ENCODE measurements at regions not wholly inside any gene's neighbourhood (a gene's known extent, or its start where the extent isn't known, plus 50 kb on each side); places are given as distances from the start of the nearest gene placed in this dataset.
"Not testable (repeated sequence)": the region's sequence is repeated elsewhere in the genome, so short reads cannot be mapped to it uniquely, and the experiment has no call there.

DNA sequence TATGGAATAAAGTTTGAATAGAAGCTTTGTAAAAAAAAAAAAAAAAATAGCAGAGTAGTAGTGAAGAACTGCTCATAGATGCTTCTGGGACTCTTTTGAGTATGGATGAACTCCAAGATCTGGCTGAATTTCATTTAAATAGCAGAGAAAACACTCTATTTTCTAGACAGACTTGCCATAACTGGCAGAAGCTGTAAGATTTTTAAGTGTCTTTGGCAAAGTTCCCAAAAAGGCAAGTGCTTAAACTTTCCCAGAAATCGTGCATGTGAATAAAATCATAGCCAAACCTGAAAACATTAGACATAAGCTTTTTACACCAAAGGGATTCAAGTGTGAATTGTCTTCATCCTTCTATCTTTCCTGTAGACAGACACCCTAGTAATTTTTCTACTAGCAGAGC lies 110.3 kb upstream of the MITF start:
- no peaks in the 10 kb centered on the region for H3K9me3 ChIP-seq (replicated peaks in 1 of 2; ENCODE audit: control insufficient read depth in 2 of 2, insufficient read depth in 1 of 2, low read depth in 1 of 2, low read length in 2 of 2)
- no peak overlapping the region for H3K27ac ChIP-seq (replicated peaks; ENCODE audit: low read length)
- no peak for DNase-seq (ENCODE audit: low spot score)
- no peak overlapping the region for H4K91ac ChIP-seq (ENCODE audit: low read depth, low read length, poor library complexity)
- no peaks in the 10 kb centered on the region for H3K79me1 ChIP-seq (ENCODE audit: low read depth, low read length)
- no peak overlapping the region for H3K4ac ChIP-seq (ENCODE audit: low read length)
- no peak overlapping the region for H3K23ac ChIP-seq (ENCODE audit: low read depth, low read length, poor library complexity)
- H2BK120ac ChIP-seq (ENCODE audit: low read depth, low read length): no peak overlapping the region
- no peaks in the 10 kb centered on the region for H3K27me3 ChIP-seq (ENCODE audit: control insufficient read depth in 3 of 3, insufficient read depth in 3 of 3, low read depth in 1 of 3, low read length in 3 of 3)
- no peak overlapping the region for H3K4me3 ChIP-seq (ENCODE audit: low read length in 2 of 2)
- H3K18ac ChIP-seq (ENCODE audit: low read length): no peak overlapping the region
- no peak overlapping the region for H4K8ac ChIP-seq (ENCODE audit: low read depth, low read length)
- H3K4me2 ChIP-seq (ENCODE audit: insufficient read depth, low read length, poor library complexity, severe bottlenecking): no peak overlapping the region
- no peak overlapping the region for H2AK5ac ChIP-seq (ENCODE audit: low read depth, low read length)
- no peak overlapping the region for H2BK15ac ChIP-seq (ENCODE audit: low read length)
- no peaks in the 10 kb centered on the region for H3K36me3 ChIP-seq (replicated peaks in 1 of 2; ENCODE audit: control insufficient read depth in 2 of 2, insufficient read depth in 2 of 2, low read length in 2 of 2)
- no CpG with 5 or more reads among the region's 1 CpG for WGBS, 2 donors (ENCODE audit: extremely low coverage in 2 of 2, insufficient read length in 2 of 2, insufficient replicate concordance in 1 of 2)
- no peak overlapping the region for H3K14ac ChIP-seq (ENCODE audit: low read length)
- H3K9ac ChIP-seq (ENCODE audit: low read depth, low read length, poor library complexity): no peak overlapping the region
- H3K4me1 ChIP-seq (ENCODE audit: control insufficient read depth in 2 of 2, insufficient read depth in 1 of 2, low read depth in 1 of 2, low read length in 2 of 2): no peaks in the 10 kb centered on the region
- H2BK5ac ChIP-seq (ENCODE audit: low read length): no peak overlapping the region
- H2AFZ ChIP-seq (ENCODE audit: low read length): no peak overlapping the region
- H2BK12ac ChIP-seq (ENCODE audit: low read length): no peak overlapping the region

DNA sequence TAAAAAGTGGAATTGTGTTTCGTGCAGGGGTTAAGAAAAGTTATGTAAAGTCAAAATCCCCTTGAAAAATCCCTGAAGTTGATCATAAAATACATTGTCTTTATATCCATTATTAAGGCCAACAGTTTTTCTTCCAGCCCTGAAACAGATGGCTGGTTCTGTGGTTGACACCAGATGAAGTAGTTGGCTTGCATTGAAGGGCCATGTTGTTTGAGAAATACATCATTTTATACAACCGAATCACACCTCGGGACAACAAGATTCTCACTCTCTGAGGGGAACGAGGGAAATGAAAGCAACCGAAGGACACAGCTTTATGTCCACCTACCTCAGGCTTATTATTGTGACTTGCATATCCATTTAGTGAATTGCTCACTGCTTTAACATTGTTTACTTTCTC lies 126.0 kb upstream of the MITF start:
- Histone ChIP-seq H3K27me3 (ENCODE audit: control insufficient read depth in 3 of 3, insufficient read depth in 3 of 3, low read depth in 1 of 3, low read length in 3 of 3) (no peaks in the 10 kb centered on the region), H2BK15ac (ENCODE audit: low read length) (no peak overlapping the region), H3K4me3 (ENCODE audit: low read length in 2 of 2) (no peak overlapping the region), H2BK12ac (ENCODE audit: low read length) (no peak overlapping the region), H3K18ac (ENCODE audit: low read length) (no peak overlapping the region), H3K9ac (ENCODE audit: low read depth, low read length, poor library complexity) (no peak overlapping the region), H3K4ac (ENCODE audit: low read length) (no peak overlapping the region), H2AFZ (ENCODE audit: low read length) (no peak overlapping the region), H2BK120ac (ENCODE audit: low read depth, low read length) (no peak overlapping the region), H3K9me3 (replicated peaks in 1 of 2; ENCODE audit: control insufficient read depth in 2 of 2, insufficient read depth in 1 of 2, low read depth in 1 of 2, low read length in 2 of 2) (no peaks in the 10 kb centered on the region), H3K14ac (ENCODE audit: low read length) (no peak overlapping the region), H3K79me1 (ENCODE audit: low read depth, low read length) (no peaks in the 10 kb centered on the region), H3K4me2 (ENCODE audit: insufficient read depth, low read length, poor library complexity, severe bottlenecking) (no peak overlapping the region), H3K27ac (replicated peaks; ENCODE audit: low read length) (no peak overlapping the region), H4K8ac (ENCODE audit: low read depth, low read length) (no peak overlapping the region), H3K36me3 (replicated peaks in 1 of 2; ENCODE audit: control insufficient read depth in 2 of 2, insufficient read depth in 2 of 2, low read length in 2 of 2) (no peaks in the 10 kb centered on the region), H2BK5ac (ENCODE audit: low read length) (no peak overlapping the region), H2AK5ac (ENCODE audit: low read depth, low read length) (no peak overlapping the region), H4K91ac (ENCODE audit: low read depth, low read length, poor library complexity) (no peak overlapping the region), H3K4me1 (ENCODE audit: control insufficient read depth in 2 of 2, insufficient read depth in 1 of 2, low read depth in 1 of 2, low read length in 2 of 2) (peaks cover 0 to 12% of the 10 kb centered on the region in 2 donors), H3K23ac (ENCODE audit: low read depth, low read length, poor library complexity) (no peak overlapping the region)
- WGBS, 2 donors (ENCODE audit: extremely low coverage in 2 of 2, insufficient read length in 2 of 2, insufficient replicate concordance in 1 of 2): no CpG with 5 or more reads among the region's 5 CpGs
- no peak for DNase-seq (ENCODE audit: low spot score)

DNA sequence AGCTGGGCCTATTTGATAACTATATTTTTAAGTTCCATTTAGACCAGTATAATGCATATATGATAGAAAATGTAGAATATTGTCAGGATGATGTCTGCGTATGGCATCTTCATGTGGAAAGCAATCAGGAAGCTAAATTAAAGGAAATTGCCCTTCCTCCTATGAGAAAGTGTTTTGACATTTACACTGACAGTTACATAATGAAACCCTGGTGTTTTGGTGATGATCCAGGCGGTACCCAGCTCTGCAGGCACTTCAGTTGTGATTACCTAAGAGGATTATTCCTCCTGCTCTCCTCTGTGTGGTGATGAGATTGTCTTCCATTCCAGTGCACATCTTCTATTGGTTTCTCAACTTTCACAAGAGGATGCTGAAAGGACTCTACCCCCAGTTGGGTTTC lies 126.5 kb upstream of the MITF start:
- no peak overlapping the region for H2BK12ac ChIP-seq (ENCODE audit: low read length)
- H3K4me1 ChIP-seq (ENCODE audit: control insufficient read depth in 2 of 2, insufficient read depth in 1 of 2, low read depth in 1 of 2, low read length in 2 of 2): peaks cover 0 to 12% of the 10 kb centered on the region in 2 donors
- H4K91ac ChIP-seq (ENCODE audit: low read depth, low read length, poor library complexity): no peak overlapping the region
- no peak overlapping the region for H4K8ac ChIP-seq (ENCODE audit: low read depth, low read length)
- no peak overlapping the region for H2BK15ac ChIP-seq (ENCODE audit: low read length)
- no peaks in the 10 kb centered on the region for H3K79me1 ChIP-seq (ENCODE audit: low read depth, low read length)
- H3K9ac ChIP-seq (ENCODE audit: low read depth, low read length, poor library complexity): no peak overlapping the region
- no peak overlapping the region for H3K27ac ChIP-seq (replicated peaks; ENCODE audit: low read length)
- H2BK5ac ChIP-seq (ENCODE audit: low read length): no peak overlapping the region
- H3K9me3 ChIP-seq (replicated peaks in 1 of 2; ENCODE audit: control insufficient read depth in 2 of 2, insufficient read depth in 1 of 2, low read depth in 1 of 2, low read length in 2 of 2): no peaks in the 10 kb centered on the region
- H3K36me3 ChIP-seq (replicated peaks in 1 of 2; ENCODE audit: control insufficient read depth in 2 of 2, insufficient read depth in 2 of 2, low read length in 2 of 2): no peaks in the 10 kb centered on the region
- no peak overlapping the region for H3K23ac ChIP-seq (ENCODE audit: low read depth, low read length, poor library complexity)
- H3K14ac ChIP-seq (ENCODE audit: low read length): no peak overlapping the region
- no peak overlapping the region for H3K4ac ChIP-seq (ENCODE audit: low read length)
- H2BK120ac ChIP-seq (ENCODE audit: low read depth, low read length): no peak overlapping the region
- no peak overlapping the region for H3K4me2 ChIP-seq (ENCODE audit: insufficient read depth, low read length, poor library complexity, severe bottlenecking)
- H2AFZ ChIP-seq (ENCODE audit: low read length): no peak overlapping the region
- no peak overlapping the region for H3K18ac ChIP-seq (ENCODE audit: low read length)
- H2AK5ac ChIP-seq (ENCODE audit: low read depth, low read length): no peak overlapping the region
- H3K4me3 ChIP-seq (ENCODE audit: low read length in 2 of 2): no peak overlapping the region
- H3K27me3 ChIP-seq (ENCODE audit: control insufficient read depth in 3 of 3, insufficient read depth in 3 of 3, low read depth in 1 of 3, low read length in 3 of 3): no peaks in the 10 kb centered on the region
- no CpG with 5 or more reads among the region's 2 CpGs for WGBS, 2 donors (ENCODE audit: extremely low coverage in 2 of 2, insufficient read length in 2 of 2, insufficient replicate concordance in 1 of 2)
- peak; percentile 36 for DNase-seq (ENCODE audit: low spot score)

DNA sequence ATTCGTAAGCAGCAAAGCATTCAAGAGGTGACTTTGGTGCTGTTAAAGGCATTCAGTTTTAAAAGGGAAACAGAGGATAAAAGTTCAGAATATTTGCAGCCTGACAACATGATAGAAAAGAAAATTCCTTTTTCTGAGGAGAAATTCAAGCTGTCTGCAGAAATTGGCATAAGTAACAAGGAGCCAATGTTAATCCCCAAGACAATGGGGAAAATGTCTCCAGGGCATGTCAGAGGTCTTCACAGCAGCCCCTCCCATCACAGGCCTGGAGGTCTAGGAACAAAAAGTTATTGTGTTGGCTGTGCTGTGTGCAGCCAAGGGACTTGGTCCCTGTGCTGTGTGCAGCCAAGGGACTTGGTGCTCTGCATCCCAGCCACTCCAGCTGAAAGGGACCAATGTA lies 129.7 kb upstream of the MITF start:
- H2BK5ac ChIP-seq (ENCODE audit: low read length); H3K36me3 ChIP-seq (replicated peaks in 1 of 2; ENCODE audit: control insufficient read depth in 2 of 2, insufficient read depth in 2 of 2, low read length in 2 of 2); H3K4me3 ChIP-seq (ENCODE audit: low read length in 2 of 2); H4K8ac ChIP-seq (ENCODE audit: low read depth, low read length); H3K27me3 ChIP-seq (ENCODE audit: control insufficient read depth in 3 of 3, insufficient read depth in 3 of 3, low read depth in 1 of 3, low read length in 3 of 3); H3K79me1 ChIP-seq (ENCODE audit: low read depth, low read length); H3K14ac ChIP-seq (ENCODE audit: low read length); H2AFZ ChIP-seq (ENCODE audit: low read length); DNase-seq (ENCODE audit: low spot score); H2BK120ac ChIP-seq (ENCODE audit: low read depth, low read length); H2BK15ac ChIP-seq (ENCODE audit: low read length); H2BK12ac ChIP-seq (ENCODE audit: low read length); H2AK5ac ChIP-seq (ENCODE audit: low read depth, low read length); H3K9ac ChIP-seq (ENCODE audit: low read depth, low read length, poor library complexity); H3K4ac ChIP-seq (ENCODE audit: low read length); H3K9me3 ChIP-seq (replicated peaks in 1 of 2; ENCODE audit: control insufficient read depth in 2 of 2, insufficient read depth in 1 of 2, low read depth in 1 of 2, low read length in 2 of 2); H3K18ac ChIP-seq (ENCODE audit: low read length); H4K91ac ChIP-seq (ENCODE audit: low read depth, low read length, poor library complexity); H3K27ac ChIP-seq (replicated peaks; ENCODE audit: low read length); H3K23ac ChIP-seq (ENCODE audit: low read depth, low read length, poor library complexity); H3K4me2 ChIP-seq (ENCODE audit: insufficient read depth, low read length, poor library complexity, severe bottlenecking): not testable (repeated sequence)
- H3K4me1 ChIP-seq (ENCODE audit: control insufficient read depth in 2 of 2, insufficient read depth in 1 of 2, low read depth in 1 of 2, low read length in 2 of 2): peaks cover 0 to 12% of the 10 kb centered on the region in 2 donors
- WGBS, 2 donors (ENCODE audit: extremely low coverage in 2 of 2, insufficient read length in 2 of 2, insufficient replicate concordance in 1 of 2): no CpG with 5 or more reads among the region's 1 CpG
